ENCODE measurements at regions not wholly inside any gene's neighbourhood (a gene's known extent, or its start where the extent isn't known, plus 50 kb on each side); places are given as distances from the start of the nearest gene placed in this dataset.

GRCh38 chr6:23228439-23229024 is 659.2 kb downstream of the HDGFL1 start:
- TF ChIP-seq CTCF (IDR thresholded peaks at IDR 0.05): no peak
- no peak for TF ChIP-seq POLR2A (IDR thresholded peaks at IDR 0.05)
